Islet precursor cell (in vitro differentiated cells): ENCODE measurements at regions not wholly inside any gene's neighbourhood (a gene's known extent, or its start where the extent isn't known, plus 50 kb on each side); places are given as distances from the start of the nearest gene placed in this dataset.
"Not testable (repeated sequence)": the region's sequence is repeated elsewhere in the genome, so short reads cannot be mapped to it uniquely, and the experiment has no call there.

ENCODE experiments used
- DNase-seq: peaks from one replicate; pipeline ENCODE4 v3.0.0-alpha.2; 2018

GRCh38 chr5:2872676-2873075, 121.2 kb upstream of the IRX2 start:
- DNase-seq, result peak; percentile 33

- no peak for DNase-seq
Measured at GRCh38 chr5:2871282-2871681, 119.8 kb upstream of the IRX2 start.

- DNase-seq, result no peak
Measured at GRCh38 chr5:2869471-2869870, 118.0 kb upstream of the IRX2 start.

GRCh38 chr5:2867373-2867933, 116.0 kb upstream of the IRX2 start:
- DNase-seq, result peak; percentile 27

GRCh38 chr5:2866662-2867372, 115.3 kb upstream of the IRX2 start:
- DNase-seq, result peak; percentile 39

GRCh38 chr5:2865856-2866255, 114.4 kb upstream of the IRX2 start:
- peak; percentile 36 for DNase-seq

- DNase-seq, result peak; percentile 48
Measured at GRCh38 chr5:2864515-2865105, 113.1 kb upstream of the IRX2 start.

GRCh38 chr5:2863675-2864433, 112.4 kb upstream of the IRX2 start:
- DNase-seq, result peak; percentile 40

- DNase-seq, result peak; percentile 31
Measured at GRCh38 chr5:2863133-2863532, 111.7 kb upstream of the IRX2 start.

GRCh38 chr5:2862176-2862575, 110.7 kb upstream of the IRX2 start:
- not testable (repeated sequence) for DNase-seq

GRCh38 chr5:2861605-2862004, 110.1 kb upstream of the IRX2 start:
- no peak for DNase-seq

- no peak for DNase-seq
Measured at GRCh38 chr5:2860101-2860500, 108.6 kb upstream of the IRX2 start.

- no peak for DNase-seq
Measured at GRCh38 chr5:2857837-2858236, 106.4 kb upstream of the IRX2 start.

- no peak for DNase-seq
Measured at GRCh38 chr5:2856206-2856605, 104.7 kb upstream of the IRX2 start.

GRCh38 chr5:2852446-2852845, 101.0 kb upstream of the IRX2 start:
- DNase-seq, result no peak

- no peak for DNase-seq
Measured at GRCh38 chr5:2851895-2852294, 100.4 kb upstream of the IRX2 start.

- DNase-seq, result no peak
Measured at GRCh38 chr5:2849429-2849828, 98.0 kb upstream of the IRX2 start.

GRCh38 chr5:2848619-2849018, 97.1 kb upstream of the IRX2 start:
- no peak for DNase-seq

- no peak for DNase-seq
Measured at GRCh38 chr5:2847608-2848007, 96.1 kb upstream of the IRX2 start.

- no peak for DNase-seq
Measured at GRCh38 chr5:2841208-2841607, 89.7 kb upstream of the IRX2 start.

GRCh38 chr5:2840372-2840915, 89.0 kb upstream of the IRX2 start:
- no peak for DNase-seq

GRCh38 chr5:2836133-2836532, 84.7 kb upstream of the IRX2 start:
- DNase-seq, result no peak

- no peak for DNase-seq
Measured at GRCh38 chr5:2833556-2833955, 82.1 kb upstream of the IRX2 start.

- DNase-seq, result no peak
Measured at GRCh38 chr5:2832394-2832793, 80.9 kb upstream of the IRX2 start.
